ENCODE measurements at regions not wholly inside any gene's neighbourhood (a gene's known extent, or its start where the extent isn't known, plus 50 kb on each side); places are given as distances from the start of the nearest gene placed in this dataset.
A peak's percentile ranks its signal among the peaks of the same experiment; 100 is the strongest.

- H3K36me3 ChIP-seq (ENCODE audit: insufficient read depth, insufficient read length, low read length) = no peaks in the 10 kb centered on the region
- H3K9ac ChIP-seq (ENCODE audit: insufficient read length, low read depth) = no peak overlapping the region
- peaks cover 3% of the 10 kb centered on the region for H3K4me1 ChIP-seq (ENCODE audit: insufficient read depth, insufficient read length)
- H3K4me3 ChIP-seq (ENCODE audit: insufficient read length, low read depth) = no peak overlapping the region
- DNase-seq (ENCODE audit: low read depth, low spot score) = no peak
- TF ChIP-seq SUZ12 (IDR thresholded peaks at IDR 0.05; ENCODE audit: extremely low read depth, insufficient read depth, insufficient read length) (no peak), ZNF274 (IDR thresholded peaks at IDR 0.05; ENCODE audit: low read depth, low read length) (no peak), YY1 (IDR thresholded peaks at IDR 0.05; ENCODE audit: insufficient read depth, insufficient read length) (no peak)
- H3K9me3 ChIP-seq (ENCODE audit: insufficient read depth, low read length) = no peaks in the 10 kb centered on the region
- no peaks in the 10 kb centered on the region for H3K27me3 ChIP-seq (ENCODE audit: insufficient read depth, insufficient read length)
These were observed 89.8 kb upstream of the FNDC3B start for GRCh38 chr3:171949554-171949953.

DNA sequence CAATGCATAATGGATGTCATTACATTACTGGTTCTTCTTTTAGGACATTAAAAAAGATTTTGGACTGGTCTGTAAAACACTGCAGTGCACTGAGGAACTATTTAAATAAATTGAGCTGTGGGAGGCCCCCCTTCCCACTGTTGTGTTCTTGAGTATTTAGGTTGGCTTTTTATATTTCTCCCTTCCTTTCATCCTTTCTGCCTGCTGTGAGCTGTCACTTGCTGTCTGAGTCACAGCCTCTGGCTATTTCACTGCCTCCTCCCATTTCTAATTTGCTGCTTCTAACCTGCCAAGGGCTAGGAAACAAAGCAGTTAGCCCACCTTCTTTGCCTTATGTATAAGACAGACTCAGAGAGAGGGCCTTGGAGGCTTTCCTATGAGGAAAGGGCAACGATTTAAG, 89.0 kb upstream of the FNDC3B start:
- Histone ChIP-seq H3K9me3 (ENCODE audit: insufficient read depth, low read length) (no peaks in the 10 kb centered on the region), H3K9ac (ENCODE audit: insufficient read length, low read depth) (no peak overlapping the region), H3K27me3 (ENCODE audit: insufficient read depth, insufficient read length) (no peaks in the 10 kb centered on the region), H3K4me3 (ENCODE audit: insufficient read length, low read depth) (no peak overlapping the region), H3K4me1 (ENCODE audit: insufficient read depth, insufficient read length) (peaks cover 3% of the 10 kb centered on the region), H3K36me3 (ENCODE audit: insufficient read depth, insufficient read length, low read length) (no peaks in the 10 kb centered on the region)
- TF ChIP-seq SUZ12 (IDR thresholded peaks at IDR 0.05; ENCODE audit: extremely low read depth, insufficient read depth, insufficient read length) = no peak
- no peak for TF ChIP-seq YY1 (IDR thresholded peaks at IDR 0.05; ENCODE audit: insufficient read depth, insufficient read length)
- no peak for TF ChIP-seq ZNF274 (IDR thresholded peaks at IDR 0.05; ENCODE audit: low read depth, low read length)
- peak; percentile 42 for DNase-seq (ENCODE audit: low read depth, low spot score)

DNA sequence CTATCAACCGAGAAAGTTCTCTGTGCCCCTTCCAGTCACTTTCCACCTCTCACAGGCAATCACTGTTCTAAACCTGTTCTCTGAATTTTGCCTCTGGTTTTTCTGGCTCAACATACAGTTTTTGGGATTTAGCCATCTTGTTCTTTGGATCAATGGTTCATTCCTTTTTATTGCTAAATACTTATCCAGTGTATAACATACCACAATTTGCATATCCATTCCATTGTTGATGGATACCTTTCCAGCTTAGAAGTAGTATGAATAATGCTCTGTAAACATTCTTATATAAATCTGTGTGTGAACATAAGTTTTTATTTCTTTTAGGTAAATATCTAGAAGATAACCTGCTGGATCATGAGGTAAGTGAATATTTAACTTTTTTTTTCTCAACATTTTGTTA, 87.8 kb upstream of the FNDC3B start:
- Histone ChIP-seq H3K9me3 (ENCODE audit: insufficient read depth, low read length) (no peaks in the 10 kb centered on the region), H3K27me3 (ENCODE audit: insufficient read depth, insufficient read length) (no peaks in the 10 kb centered on the region), H3K4me1 (ENCODE audit: insufficient read depth, insufficient read length) (peaks cover 3% of the 10 kb centered on the region), H3K4me3 (ENCODE audit: insufficient read length, low read depth) (no peak overlapping the region), H3K36me3 (ENCODE audit: insufficient read depth, insufficient read length, low read length) (no peaks in the 10 kb centered on the region), H3K9ac (ENCODE audit: insufficient read length, low read depth) (no peak overlapping the region)
- DNase-seq (ENCODE audit: low read depth, low spot score) = no peak
- TF ChIP-seq SUZ12 (IDR thresholded peaks at IDR 0.05; ENCODE audit: extremely low read depth, insufficient read depth, insufficient read length) = no peak
- no peak for TF ChIP-seq ZNF274 (IDR thresholded peaks at IDR 0.05; ENCODE audit: low read depth, low read length)
- TF ChIP-seq YY1 (IDR thresholded peaks at IDR 0.05; ENCODE audit: insufficient read depth, insufficient read length) = no peak

GRCh38 chr3:171953301-171954022, 85.9 kb upstream of the FNDC3B start:
- H3K36me3 ChIP-seq (ENCODE audit: insufficient read depth, insufficient read length, low read length) = no peaks in the 10 kb centered on the region
- no peak for TF ChIP-seq ZNF274 (IDR thresholded peaks at IDR 0.05; ENCODE audit: low read depth, low read length)
- no peaks in the 10 kb centered on the region for H3K27me3 ChIP-seq (ENCODE audit: insufficient read depth, insufficient read length)
- no peaks in the 10 kb centered on the region for H3K9me3 ChIP-seq (ENCODE audit: insufficient read depth, low read length)
- H3K4me3 ChIP-seq (ENCODE audit: insufficient read length, low read depth) = no peak overlapping the region
- peaks cover 3% of the 10 kb centered on the region for H3K4me1 ChIP-seq (ENCODE audit: insufficient read depth, insufficient read length)
- no peak overlapping the region for H3K9ac ChIP-seq (ENCODE audit: insufficient read length, low read depth)
- DNase-seq (ENCODE audit: low read depth, low spot score) = no peak

DNA sequence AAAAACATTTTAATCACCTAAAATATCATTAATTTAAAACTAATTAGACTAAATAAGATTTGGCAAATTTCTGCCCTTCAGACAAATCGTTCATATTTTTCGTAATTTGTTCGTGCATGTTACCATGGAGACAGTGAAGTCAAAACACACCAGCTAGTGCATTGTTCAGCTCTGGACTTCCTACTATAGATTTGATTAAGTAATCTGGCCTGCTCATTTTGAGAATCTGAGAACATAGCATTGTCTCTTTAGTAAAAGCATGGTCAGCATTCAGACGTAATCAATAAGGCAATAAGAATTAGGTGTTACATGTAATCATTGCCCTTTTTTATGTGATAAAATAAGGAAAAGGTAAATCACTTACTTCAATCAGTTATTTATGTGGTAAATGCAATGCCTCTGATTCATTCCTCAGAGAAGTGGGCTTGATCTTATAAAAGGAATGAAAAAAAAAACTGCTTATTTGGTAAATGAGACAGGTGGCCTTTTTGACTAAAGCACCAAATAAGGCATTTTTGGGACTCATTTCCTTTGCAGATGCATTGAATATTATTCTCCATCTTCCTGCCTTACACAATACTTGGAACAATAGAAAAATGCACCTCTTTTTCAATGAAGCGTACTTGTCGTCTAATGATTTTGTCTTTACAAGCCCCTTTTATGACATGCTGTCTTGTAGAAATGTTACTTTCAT, 84.5 kb upstream of the FNDC3B start:
- Histone ChIP-seq H3K9me3 (ENCODE audit: insufficient read depth, low read length) (no peaks in the 10 kb centered on the region), H3K4me1 (ENCODE audit: insufficient read depth, insufficient read length) (no peaks in the 10 kb centered on the region), H3K9ac (ENCODE audit: insufficient read length, low read depth) (no peak overlapping the region), H3K36me3 (ENCODE audit: insufficient read depth, insufficient read length, low read length) (no peaks in the 10 kb centered on the region), H3K4me3 (ENCODE audit: insufficient read length, low read depth) (no peak overlapping the region), H3K27me3 (ENCODE audit: insufficient read depth, insufficient read length) (no peaks in the 10 kb centered on the region)
- no peak for DNase-seq (ENCODE audit: low read depth, low spot score)
- TF ChIP-seq YY1 (IDR thresholded peaks at IDR 0.05; ENCODE audit: insufficient read depth, insufficient read length) (no peak), SUZ12 (IDR thresholded peaks at IDR 0.05; ENCODE audit: extremely low read depth, insufficient read depth, insufficient read length) (no peak), ZNF274 (IDR thresholded peaks at IDR 0.05; ENCODE audit: low read depth, low read length) (no peak)

DNA sequence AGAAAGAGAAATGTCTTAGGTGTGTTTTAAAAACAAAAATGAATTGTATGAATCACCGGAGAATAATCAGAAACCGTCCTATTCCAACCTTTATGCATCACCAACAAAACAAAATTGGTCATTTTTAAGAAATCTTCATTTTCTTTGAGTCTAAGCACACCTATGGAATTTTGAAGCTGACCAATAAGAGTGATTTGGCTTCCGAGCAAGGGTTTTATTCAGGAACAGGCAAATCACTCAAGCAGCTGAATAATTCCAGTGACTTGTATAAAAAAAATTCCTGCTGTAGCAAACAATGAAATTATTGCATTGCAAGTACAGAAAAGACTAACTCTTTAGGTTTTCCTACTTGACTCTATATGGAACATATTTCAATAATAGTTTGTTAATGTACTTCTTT, 83.8 kb upstream of the FNDC3B start:
- Histone ChIP-seq H3K9me3 (ENCODE audit: insufficient read depth, low read length) (no peaks in the 10 kb centered on the region), H3K36me3 (ENCODE audit: insufficient read depth, insufficient read length, low read length) (no peaks in the 10 kb centered on the region), H3K4me1 (ENCODE audit: insufficient read depth, insufficient read length) (no peaks in the 10 kb centered on the region), H3K9ac (ENCODE audit: insufficient read length, low read depth) (no peak overlapping the region), H3K27me3 (ENCODE audit: insufficient read depth, insufficient read length) (no peaks in the 10 kb centered on the region), H3K4me3 (ENCODE audit: insufficient read length, low read depth) (no peak overlapping the region)
- TF ChIP-seq ZNF274 (IDR thresholded peaks at IDR 0.05; ENCODE audit: low read depth, low read length) = no peak
- no peak for TF ChIP-seq SUZ12 (IDR thresholded peaks at IDR 0.05; ENCODE audit: extremely low read depth, insufficient read depth, insufficient read length)
- no peak for TF ChIP-seq YY1 (IDR thresholded peaks at IDR 0.05; ENCODE audit: insufficient read depth, insufficient read length)
- no peak for DNase-seq (ENCODE audit: low read depth, low spot score)

GRCh38 chr3:171956181-171956683, 83.1 kb upstream of the FNDC3B start:
- Histone ChIP-seq H3K4me3 (ENCODE audit: insufficient read length, low read depth) (no peak overlapping the region), H3K36me3 (ENCODE audit: insufficient read depth, insufficient read length, low read length) (no peaks in the 10 kb centered on the region), H3K9ac (ENCODE audit: insufficient read length, low read depth) (no peak overlapping the region), H3K9me3 (ENCODE audit: insufficient read depth, low read length) (no peaks in the 10 kb centered on the region), H3K27me3 (ENCODE audit: insufficient read depth, insufficient read length) (no peaks in the 10 kb centered on the region), H3K4me1 (ENCODE audit: insufficient read depth, insufficient read length) (no peaks in the 10 kb centered on the region)
- TF ChIP-seq SUZ12 (IDR thresholded peaks at IDR 0.05; ENCODE audit: extremely low read depth, insufficient read depth, insufficient read length) = no peak
- no peak for TF ChIP-seq YY1 (IDR thresholded peaks at IDR 0.05; ENCODE audit: insufficient read depth, insufficient read length)
- TF ChIP-seq ZNF274 (IDR thresholded peaks at IDR 0.05; ENCODE audit: low read depth, low read length) = no peak
- DNase-seq (ENCODE audit: low read depth, low spot score) = no peak

Measured in NT2/D1 (cell line).